ENCODE measurements at regions not wholly inside any gene's neighbourhood (a gene's known extent, or its start where the extent isn't known, plus 50 kb on each side); places are given as distances from the start of the nearest gene placed in this dataset.

DNA sequence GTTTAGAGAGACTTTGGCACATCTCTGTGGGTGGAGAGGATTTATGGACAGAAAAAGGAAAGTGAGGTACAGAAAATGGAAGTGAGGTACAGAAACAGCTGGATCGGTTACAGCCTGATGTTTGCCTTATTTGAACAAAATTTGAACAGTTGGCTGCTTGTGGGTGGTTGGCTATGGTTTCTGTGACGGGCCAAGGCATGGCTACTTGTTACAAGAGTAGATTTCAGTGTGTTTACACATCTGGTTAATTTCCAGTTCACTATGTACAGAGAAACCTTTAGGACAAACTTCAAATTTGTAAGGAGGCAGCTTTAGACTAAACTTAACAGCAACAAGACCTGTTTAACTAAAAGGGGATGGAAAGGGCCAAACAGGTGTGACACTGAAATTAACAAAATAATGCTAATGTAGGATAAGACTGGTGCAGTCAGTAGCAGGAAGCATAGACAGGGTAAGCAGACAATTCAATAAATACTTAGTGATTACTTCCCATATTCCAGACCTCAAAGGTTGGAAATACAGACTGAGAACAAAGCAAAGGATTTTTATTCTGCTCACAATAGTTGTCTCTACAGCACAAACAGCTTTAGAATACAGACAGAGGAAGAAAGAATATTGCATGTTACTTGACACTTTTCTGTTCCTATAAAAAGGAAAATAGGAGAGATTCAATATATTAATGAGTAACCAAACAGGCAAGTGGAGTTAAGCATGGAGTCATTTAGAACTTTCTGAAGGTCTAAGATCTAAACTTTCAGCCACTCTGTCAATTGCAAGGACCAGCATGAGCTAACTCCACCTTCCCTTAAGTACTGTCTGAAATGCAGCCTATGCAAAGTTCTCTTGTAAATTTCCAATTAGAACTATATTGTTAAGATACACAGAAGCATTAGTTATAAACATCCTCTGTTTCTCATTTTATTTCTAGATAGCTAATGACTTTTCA lies 294.4 kb upstream of the FAT4 start (continued):
- TF ChIP-seq ATF3 (IDR thresholded peaks at IDR 0.05; ENCODE audit: borderline replicate concordance, extremely low read depth, low read depth, low read length): no peak
- TF ChIP-seq BHLHE40 (IDR thresholded peaks at IDR 0.05; ENCODE audit: borderline replicate concordance in 1 of 2, low read depth in 2 of 2, low read length in 1 of 2): no peak
- no peak for TF ChIP-seq IRF5 (IDR thresholded peaks at IDR 0.05; ENCODE audit: borderline replicate concordance)
- TF ChIP-seq BRCA1 (IDR thresholded peaks at IDR 0.05; ENCODE audit: low read depth, low read length): no peak
- no peak for TF ChIP-seq FOS (IDR thresholded peaks at IDR 0.05; ENCODE audit: borderline replicate concordance, extremely low read depth, insufficient read length)
- no peak for TF ChIP-seq HCFC1 (IDR thresholded peaks at IDR 0.05; ENCODE audit: low read length)
- no peak for TF ChIP-seq TCF12 (IDR thresholded peaks at IDR 0.05; ENCODE audit: low read depth, low read length)
- TF ChIP-seq SUPT20H (IDR thresholded peaks at IDR 0.05; ENCODE audit: borderline replicate concordance, control insufficient read depth, low read depth, low read length): no peak
- no peak for TF ChIP-seq ZNF687 (IDR thresholded peaks at IDR 0.05)
- no peak for TF ChIP-seq STAT1 (conservative IDR thresholded peaks at IDR 0.05)
- no peak for TF ChIP-seq PKNOX1 (IDR thresholded peaks at IDR 0.05)

All from GM12878 (cell line).